Activated naive CD8-positive, alpha-beta T cell treated with anti-CD3 and anti-CD28 coated beads, Interleukin-2, amount 50 U/mL, for 24 hours (primary cell): ENCODE measurements at regions not wholly inside any gene's neighbourhood (a gene's known extent, or its start where the extent isn't known, plus 50 kb on each side); places are given as distances from the start of the nearest gene placed in this dataset.

Source experiments
- ATAC-seq: fragments of 150-1000 bp; cut with Tn5 transposase; one replicate; pipeline ENCODE4 v1.10.0; 2021
- DNase-seq: peaks from one replicate; pipeline ENCODE4 v3.0.0; 2021
- H3K27ac Mint-ChIP-seq: one replicate; pipeline ENCODE4 v1.8.0; 2021; ENCODE audit warnings: mild to moderate bottlenecking, mixed read lengths
- H3K27me3 Mint-ChIP-seq: one replicate; pipeline ENCODE4 v1.8.0; 2021; ENCODE audit warnings: mixed read lengths
- H3K36me3 Mint-ChIP-seq: one replicate; pipeline ENCODE4 v1.8.0; 2021; ENCODE audit warnings: low read depth, mixed read lengths
- H3K4me1 Mint-ChIP-seq: one replicate; pipeline ENCODE4 v1.8.0; 2021; ENCODE audit warnings: mixed read lengths
- H3K4me3 Mint-ChIP-seq: one replicate; pipeline ENCODE4 v1.8.0; 2021; ENCODE audit warnings: mild to moderate bottlenecking, moderate library complexity, mixed read lengths
- H3K9me3 Mint-ChIP-seq: one replicate; pipeline ENCODE4 v1.8.0; 2021; ENCODE audit warnings: mixed read lengths

DNA sequence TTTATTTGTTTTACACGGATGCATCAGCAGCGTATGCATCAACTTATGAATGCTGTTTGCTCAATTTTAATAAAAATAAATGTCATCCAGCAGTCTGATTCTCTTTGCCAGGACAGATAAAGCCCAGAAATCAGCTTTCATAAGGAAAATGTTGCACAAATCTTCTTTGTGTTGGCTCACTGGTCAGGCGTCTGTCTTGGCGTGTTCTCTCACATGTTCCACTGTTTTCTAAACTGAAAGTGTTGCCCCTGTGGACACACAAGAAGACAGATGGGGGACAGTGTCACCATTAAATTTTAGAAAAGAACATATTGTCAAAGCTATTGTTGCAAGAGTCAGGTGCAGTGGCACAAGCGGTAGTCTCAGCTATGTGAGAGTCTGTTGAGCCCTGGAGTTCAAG is 316.2 kb downstream of the CENPC start:
- no peak for DNase-seq
- no peaks in the 10 kb centered on the region for H3K4me1 Mint-ChIP-seq
- H3K4me3 Mint-ChIP-seq, result no peak overlapping the region
- H3K36me3 Mint-ChIP-seq, result no peaks in the 10 kb centered on the region
- H3K27ac Mint-ChIP-seq, result no peak overlapping the region
- no peaks in the 10 kb centered on the region for H3K9me3 Mint-ChIP-seq
- no peaks in the 10 kb centered on the region for H3K27me3 Mint-ChIP-seq
- no peak for ATAC-seq

DNA sequence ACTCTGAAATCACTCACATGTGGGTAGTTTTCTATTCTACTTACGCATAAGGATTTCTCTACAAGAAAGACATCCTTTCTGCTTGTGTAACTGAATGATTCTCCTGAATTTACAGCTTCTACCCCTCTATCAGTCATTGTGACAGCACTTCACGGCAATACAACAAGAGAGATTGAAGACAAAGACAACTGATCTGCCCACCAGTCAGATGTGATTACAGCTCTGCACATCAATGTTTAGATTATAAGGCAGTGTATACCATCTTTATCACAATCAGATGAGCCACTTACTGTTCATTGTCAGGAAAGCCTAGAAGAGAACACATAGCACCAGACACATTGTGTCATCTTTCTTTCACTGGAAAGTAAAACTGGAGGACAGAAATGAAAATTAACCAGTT is 324.4 kb downstream of the CENPC start:
- Mint-ChIP-seq H3K27me3 (no peaks in the 10 kb centered on the region), H3K36me3 (no peaks in the 10 kb centered on the region), H3K27ac (no peak overlapping the region), H3K4me3 (no peak overlapping the region), H3K4me1 (no peaks in the 10 kb centered on the region), H3K9me3 (no peaks in the 10 kb centered on the region)
- DNase-seq (no peak), ATAC-seq (no peak)

DNA sequence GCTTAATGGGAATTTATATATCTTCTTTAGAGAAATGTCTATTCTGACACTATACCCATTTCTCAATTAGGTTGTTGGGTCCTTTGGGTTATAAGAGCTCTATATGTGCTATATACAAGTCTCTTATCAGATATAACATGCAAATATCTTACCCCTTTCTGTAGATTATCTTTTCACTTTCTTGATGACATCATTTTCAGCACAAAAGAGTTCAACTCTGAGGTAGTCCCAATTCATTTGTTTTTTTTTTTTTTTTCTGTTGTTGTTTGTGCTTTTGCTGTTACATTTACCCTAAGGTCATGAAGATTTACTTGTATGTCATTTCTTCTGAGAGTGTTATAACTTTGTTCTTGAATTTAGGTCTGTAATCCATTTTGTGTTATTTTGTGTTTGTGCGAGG is 326.4 kb downstream of the CENPC start:
- Mint-ChIP-seq H3K27me3 (no peaks in the 10 kb centered on the region), H3K4me1 (no peaks in the 10 kb centered on the region), H3K36me3 (no peaks in the 10 kb centered on the region), H3K4me3 (no peak overlapping the region), H3K27ac (no peak overlapping the region), H3K9me3 (no peaks in the 10 kb centered on the region)
- ATAC-seq, result no peak
- DNase-seq, result no peak

DNA sequence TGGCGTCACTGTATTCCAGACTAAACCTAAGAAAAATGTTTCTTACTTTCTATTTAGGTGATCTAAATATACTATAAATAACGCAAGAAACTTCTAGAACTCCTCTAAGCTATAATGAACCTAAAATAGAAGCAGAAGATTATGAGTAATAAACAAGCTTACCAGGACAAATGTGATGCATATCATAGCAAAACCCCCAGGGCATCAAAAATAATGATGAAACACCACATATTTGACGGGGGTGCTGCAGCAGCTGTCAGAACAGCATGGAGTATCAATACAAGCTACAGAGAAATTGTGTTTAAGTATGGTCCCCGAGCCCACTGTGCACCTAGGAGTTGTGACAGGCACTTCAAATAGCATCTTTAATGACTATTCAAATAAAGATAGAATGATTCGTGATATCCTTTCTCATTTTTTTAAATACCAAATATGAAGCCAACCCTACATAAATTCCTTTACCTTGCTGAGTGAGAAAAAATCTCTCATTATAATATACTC is 337.3 kb downstream of the CENPC start:
- H3K4me1 Mint-ChIP-seq, result no peaks in the 10 kb centered on the region
- no peak overlapping the region for H3K4me3 Mint-ChIP-seq
- no peaks in the 10 kb centered on the region for H3K36me3 Mint-ChIP-seq
- ATAC-seq (no peak), DNase-seq (no peak)
- no peaks in the 10 kb centered on the region for H3K9me3 Mint-ChIP-seq
- H3K27me3 Mint-ChIP-seq, result peaks cover 2% of the 10 kb centered on the region
- H3K27ac Mint-ChIP-seq, result no peak overlapping the region

DNA sequence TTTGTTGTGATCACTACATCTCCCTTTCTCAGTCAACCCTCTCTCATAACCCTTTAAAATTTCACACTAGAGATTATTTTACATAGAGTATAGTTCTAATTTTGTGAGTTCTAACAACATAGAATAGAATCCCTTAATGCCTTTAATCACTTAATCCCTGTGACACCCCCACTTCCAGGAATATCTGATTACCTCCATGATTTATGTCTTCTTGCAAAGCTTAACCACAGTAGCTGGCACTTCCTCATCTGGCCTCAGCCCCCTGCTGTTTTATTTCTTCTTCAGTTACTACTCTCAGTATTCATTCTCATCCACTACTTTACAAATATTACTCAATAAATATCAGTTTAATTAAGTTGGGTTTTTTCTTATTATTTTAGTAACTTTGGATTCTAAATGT is 340.9 kb downstream of the CENPC start:
- Mint-ChIP-seq H3K27ac (no peak overlapping the region), H3K4me3 (no peak overlapping the region), H3K9me3 (no peaks in the 10 kb centered on the region), H3K27me3 (peaks cover 2% of the 10 kb centered on the region), H3K4me1 (no peaks in the 10 kb centered on the region), H3K36me3 (no peaks in the 10 kb centered on the region)
- no peak for ATAC-seq
- DNase-seq, result no peak

DNA sequence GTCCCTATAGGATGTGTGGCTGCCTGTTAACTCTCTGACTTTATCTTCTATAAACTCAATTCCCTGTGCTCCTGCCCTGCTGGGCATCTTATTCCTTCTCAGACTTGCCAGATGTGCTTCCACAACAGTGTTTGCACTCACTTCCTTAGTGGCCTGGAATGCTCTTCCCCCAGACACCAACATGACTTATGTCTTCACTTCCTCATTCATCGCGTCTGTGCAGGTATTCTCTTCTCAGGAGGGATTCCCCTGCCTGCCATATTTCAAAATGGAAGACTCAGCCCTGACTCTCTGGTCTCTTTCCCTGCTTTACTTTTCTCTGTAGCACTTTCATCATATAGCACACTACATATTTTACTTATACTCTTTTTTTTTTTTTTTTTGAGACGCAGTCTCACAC is 344.0 kb downstream of the CENPC start:
- no peak for ATAC-seq
- Mint-ChIP-seq H3K27me3 (peaks cover 2% of the 10 kb centered on the region), H3K27ac (no peak overlapping the region), H3K4me3 (no peak overlapping the region), H3K4me1 (no peaks in the 10 kb centered on the region), H3K36me3 (no peaks in the 10 kb centered on the region), H3K9me3 (peaks cover 4% of the 10 kb centered on the region)
- no peak for DNase-seq

DNA sequence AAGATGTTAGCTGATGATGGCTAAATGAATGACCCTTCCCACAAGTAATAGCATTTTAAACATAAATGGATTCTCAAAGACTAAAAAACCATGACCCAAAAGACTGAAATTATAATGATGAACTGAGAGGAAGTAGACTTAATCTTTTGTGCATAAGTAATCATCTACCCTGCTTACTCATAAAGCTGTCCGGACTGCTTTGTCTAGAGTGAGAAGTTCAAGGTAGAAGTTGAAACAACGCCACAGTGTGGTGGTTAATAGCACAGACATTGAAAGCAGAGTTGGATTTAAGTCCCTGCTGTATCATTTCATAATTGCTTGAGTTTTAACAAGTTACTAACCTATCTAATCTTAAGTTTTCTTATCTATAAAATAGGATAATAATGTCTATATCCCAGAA is 346.6 kb downstream of the CENPC start:
- Mint-ChIP-seq H3K27me3 (no peaks in the 10 kb centered on the region), H3K4me1 (no peaks in the 10 kb centered on the region), H3K36me3 (no peaks in the 10 kb centered on the region), H3K4me3 (no peak overlapping the region), H3K27ac (no peak overlapping the region), H3K9me3 (peaks cover 4% of the 10 kb centered on the region)
- no peak for ATAC-seq
- DNase-seq, result no peak

DNA sequence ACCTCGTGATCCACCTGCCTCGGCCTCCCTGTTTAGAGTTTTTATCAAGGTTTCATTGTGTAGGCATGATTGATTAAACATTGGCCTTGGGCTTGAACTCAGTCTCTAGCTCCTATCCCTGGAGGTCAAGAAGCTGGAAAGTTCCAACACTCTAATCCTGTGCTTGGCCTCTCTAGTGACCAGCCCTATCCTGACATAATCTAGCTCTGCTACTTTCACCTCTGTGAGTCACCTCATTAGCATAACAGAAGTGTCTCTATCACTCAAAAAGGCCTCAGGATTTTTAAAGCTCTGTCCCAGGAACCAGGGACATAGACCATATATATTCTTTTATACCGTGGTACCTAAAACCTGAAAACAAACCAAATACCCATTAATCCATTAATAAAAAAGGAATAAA is 377.5 kb downstream of the CENPC start:
- ATAC-seq (no peak), DNase-seq (no peak)
- Mint-ChIP-seq H3K36me3 (no peaks in the 10 kb centered on the region), H3K27me3 (no peaks in the 10 kb centered on the region), H3K4me3 (no peak overlapping the region), H3K27ac (no peak overlapping the region), H3K9me3 (peaks cover 6% of the 10 kb centered on the region), H3K4me1 (no peaks in the 10 kb centered on the region)

DNA sequence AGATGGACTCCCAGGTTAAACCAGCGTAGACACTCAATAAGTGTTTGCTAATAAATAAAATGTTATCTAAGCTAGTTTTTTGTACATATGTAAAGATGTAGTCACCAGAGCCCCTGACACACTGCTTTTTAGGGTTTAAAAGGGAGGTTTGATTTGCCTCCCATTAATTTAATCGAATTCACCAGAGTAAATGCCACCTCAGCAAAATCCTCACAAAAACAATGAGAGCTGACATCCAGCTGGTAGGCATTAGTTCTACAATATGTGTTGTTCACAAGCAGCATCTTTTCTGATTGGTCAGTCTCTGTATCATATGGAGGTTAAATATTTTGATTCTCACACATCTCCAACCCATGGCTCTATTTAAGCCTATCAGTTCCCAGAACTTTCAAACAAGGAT is 382.6 kb downstream of the CENPC start:
- H3K27me3 Mint-ChIP-seq, result no peaks in the 10 kb centered on the region
- no peak overlapping the region for H3K27ac Mint-ChIP-seq
- no peak overlapping the region for H3K4me3 Mint-ChIP-seq
- H3K4me1 Mint-ChIP-seq, result no peaks in the 10 kb centered on the region
- H3K9me3 Mint-ChIP-seq, result no peaks in the 10 kb centered on the region
- H3K36me3 Mint-ChIP-seq, result no peaks in the 10 kb centered on the region
- no peak for ATAC-seq
- DNase-seq, result no peak

DNA sequence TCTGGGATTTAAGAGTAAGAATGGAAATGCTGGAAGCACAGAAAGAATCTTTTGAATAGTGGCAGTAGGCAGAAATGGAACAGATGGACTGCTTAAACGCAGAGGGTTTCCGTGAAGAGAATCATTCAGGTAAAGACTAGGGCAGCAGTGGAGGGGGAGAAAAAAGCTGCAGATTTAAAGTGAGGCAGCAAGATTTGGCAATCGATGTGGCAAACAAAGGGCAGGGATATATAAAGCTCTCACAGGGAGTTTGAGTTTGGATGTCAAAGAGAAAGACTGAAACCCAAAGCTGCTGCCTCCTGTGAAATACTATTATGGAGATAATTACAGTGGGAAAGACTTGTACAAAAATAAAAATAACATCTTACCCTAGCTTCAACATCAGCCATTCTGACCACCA is 384.0 kb downstream of the CENPC start:
- ATAC-seq (no peak), DNase-seq (no peak)
- H3K4me1 Mint-ChIP-seq, result no peaks in the 10 kb centered on the region
- H3K27ac Mint-ChIP-seq, result no peak overlapping the region
- no peak overlapping the region for H3K4me3 Mint-ChIP-seq
- no peaks in the 10 kb centered on the region for H3K36me3 Mint-ChIP-seq
- no peaks in the 10 kb centered on the region for H3K9me3 Mint-ChIP-seq
- H3K27me3 Mint-ChIP-seq, result no peaks in the 10 kb centered on the region

DNA sequence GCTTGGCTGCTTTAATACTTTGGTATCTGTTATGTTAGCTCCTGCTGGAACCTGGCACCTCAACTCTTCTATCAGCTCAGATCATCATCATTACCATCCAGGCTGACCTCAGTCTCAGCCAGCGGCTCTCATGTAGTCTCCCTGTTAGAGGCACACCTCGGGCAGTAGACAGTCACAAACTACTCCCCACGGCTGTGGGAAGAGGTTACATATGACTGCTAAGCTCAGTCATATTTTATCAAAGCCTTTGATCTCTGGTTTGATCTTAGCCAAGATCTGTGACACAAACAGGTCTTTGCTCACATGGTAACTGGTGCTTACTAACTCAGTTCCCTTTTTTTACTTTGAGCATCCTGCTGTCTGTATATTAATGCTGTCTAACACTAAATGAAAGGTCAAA is 384.9 kb downstream of the CENPC start:
- H3K27me3 Mint-ChIP-seq, result no peaks in the 10 kb centered on the region
- no peak for ATAC-seq
- H3K4me3 Mint-ChIP-seq, result no peak overlapping the region
- no peak overlapping the region for H3K27ac Mint-ChIP-seq
- DNase-seq, result no peak
- no peaks in the 10 kb centered on the region for H3K4me1 Mint-ChIP-seq
- no peaks in the 10 kb centered on the region for H3K9me3 Mint-ChIP-seq
- no peaks in the 10 kb centered on the region for H3K36me3 Mint-ChIP-seq

DNA sequence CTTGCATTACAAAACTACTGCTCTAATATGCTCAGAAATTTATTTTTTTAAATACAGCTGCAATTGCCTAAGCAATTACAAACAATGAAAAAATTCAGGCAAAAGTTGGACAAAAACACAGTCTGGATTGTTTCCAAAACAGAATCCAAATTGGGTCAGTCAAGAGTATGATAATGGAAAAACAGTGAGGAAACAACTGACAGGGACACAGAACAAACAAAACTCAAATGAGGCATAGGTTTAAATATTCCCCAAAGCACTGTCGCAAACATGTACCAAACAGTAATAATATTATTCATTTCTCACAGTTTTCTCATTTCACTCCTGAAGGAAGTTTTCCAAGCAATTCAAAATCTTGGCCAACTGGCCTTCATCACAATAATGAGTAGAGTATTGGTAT is 386.6 kb downstream of the CENPC start:
- Mint-ChIP-seq H3K4me3 (no peak overlapping the region), H3K27ac (no peak overlapping the region), H3K36me3 (no peaks in the 10 kb centered on the region), H3K4me1 (no peaks in the 10 kb centered on the region), H3K27me3 (no peaks in the 10 kb centered on the region), H3K9me3 (no peaks in the 10 kb centered on the region)
- DNase-seq, result no peak
- no peak for ATAC-seq

DNA sequence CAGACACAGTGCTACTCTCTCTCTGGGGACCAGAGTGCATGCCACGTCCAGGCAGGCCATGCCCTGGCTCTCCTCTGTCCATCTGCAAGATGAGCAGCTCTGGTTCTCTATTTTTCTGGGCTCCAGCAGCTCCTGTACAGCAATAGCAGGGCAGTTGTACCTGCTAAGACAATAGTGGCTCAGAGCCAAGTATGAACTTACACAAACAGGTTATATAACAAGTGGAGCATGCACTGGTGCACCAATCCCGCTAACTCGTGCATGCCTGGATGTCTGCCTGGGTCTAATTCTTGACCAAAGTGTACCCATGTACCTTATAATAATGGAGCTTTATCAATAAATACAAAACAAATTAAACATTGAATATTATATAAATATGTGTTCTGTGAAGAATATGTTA is 392.3 kb downstream of the CENPC start:
- no peaks in the 10 kb centered on the region for H3K4me1 Mint-ChIP-seq
- no peaks in the 10 kb centered on the region for H3K9me3 Mint-ChIP-seq
- DNase-seq (no peak), ATAC-seq (no peak)
- no peaks in the 10 kb centered on the region for H3K27me3 Mint-ChIP-seq
- no peak overlapping the region for H3K27ac Mint-ChIP-seq
- H3K4me3 Mint-ChIP-seq, result no peak overlapping the region
- H3K36me3 Mint-ChIP-seq, result no peaks in the 10 kb centered on the region

DNA sequence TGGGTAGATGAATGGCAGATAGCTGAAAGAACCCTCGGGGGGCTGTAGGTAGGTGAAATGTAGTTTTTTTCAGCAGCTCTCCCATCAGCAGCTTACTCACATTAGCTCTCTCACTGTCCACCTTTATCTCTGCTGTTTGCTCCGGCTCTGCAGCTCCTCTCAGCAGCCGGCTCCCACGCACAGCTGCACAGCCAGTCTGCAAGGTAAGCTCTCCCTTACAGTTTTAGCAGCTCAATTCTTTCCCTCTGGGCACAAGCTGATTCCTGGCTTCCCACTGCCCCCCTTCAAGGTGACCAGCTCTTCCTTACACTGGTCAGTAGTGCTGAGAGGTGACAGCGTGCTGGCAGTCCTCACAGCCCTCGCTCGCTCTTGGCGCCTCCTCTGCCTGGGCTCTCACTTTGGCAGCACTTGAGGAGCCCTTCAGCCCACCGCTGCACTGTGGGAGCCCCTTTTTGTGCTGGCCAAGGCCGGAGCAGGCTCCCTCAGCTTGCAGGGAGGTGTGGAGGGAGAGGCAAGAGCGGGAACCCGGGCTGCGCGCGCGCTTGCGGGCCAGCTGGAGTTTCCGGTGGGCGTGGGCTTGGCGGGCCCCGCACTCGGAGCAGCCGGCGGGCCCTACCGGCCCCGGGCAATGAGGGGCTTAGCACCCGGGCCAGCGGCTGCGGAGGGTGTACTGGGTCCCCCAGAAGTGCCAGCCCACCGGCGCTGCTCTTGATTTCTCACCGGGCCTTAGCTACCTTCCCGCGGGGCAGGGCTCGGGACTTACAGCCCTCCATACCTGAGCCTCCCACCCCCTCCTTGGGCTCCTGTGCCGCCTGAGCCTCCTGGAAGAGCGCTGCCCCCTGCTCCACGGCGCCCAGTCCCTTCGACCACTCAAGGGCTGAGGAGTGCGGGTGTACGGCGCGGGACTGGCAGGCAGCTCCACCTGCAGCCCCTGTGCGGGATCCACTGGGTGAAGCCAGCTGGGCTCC is 393.6 kb downstream of the CENPC start:
- H3K4me1 Mint-ChIP-seq, result no peaks in the 10 kb centered on the region

DNA sequence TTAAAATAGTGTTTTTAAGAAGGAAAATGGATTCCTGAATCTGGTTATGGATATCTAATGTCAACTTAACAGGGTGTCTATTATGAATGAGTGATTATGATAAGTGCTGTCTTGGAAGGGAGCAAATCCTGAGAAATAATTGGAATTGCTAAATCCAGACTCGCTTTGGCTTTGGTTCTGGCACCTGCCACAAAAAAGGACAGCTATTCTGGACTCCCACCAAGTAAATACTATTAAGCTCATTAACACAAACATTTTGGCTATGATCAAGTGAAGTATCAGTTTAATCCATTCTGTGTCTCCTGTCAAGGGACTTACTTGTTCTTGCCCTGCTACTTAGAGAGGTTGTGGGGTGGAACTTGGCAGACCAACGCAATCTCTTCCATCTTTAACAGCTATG is 403.7 kb downstream of the CENPC start:
- DNase-seq, result no peak
- ATAC-seq, result no peak
- no peaks in the 10 kb centered on the region for H3K9me3 Mint-ChIP-seq
- no peak overlapping the region for H3K4me3 Mint-ChIP-seq
- no peaks in the 10 kb centered on the region for H3K27me3 Mint-ChIP-seq
- H3K36me3 Mint-ChIP-seq, result no peaks in the 10 kb centered on the region
- no peaks in the 10 kb centered on the region for H3K4me1 Mint-ChIP-seq
- H3K27ac Mint-ChIP-seq, result no peak overlapping the region

More for the DNA sequence above, 393.6 kb downstream of the CENPC start:
- DNase-seq, result no peak
- Mint-ChIP-seq H3K27ac (no peak overlapping the region), H3K4me3 (no peak overlapping the region), H3K9me3 (no peaks in the 10 kb centered on the region), H3K27me3 (no peaks in the 10 kb centered on the region), H3K36me3 (no peaks in the 10 kb centered on the region)
- ATAC-seq, result no peak
